H9 (cell line): ENCODE measurements at regions not wholly inside any gene's neighbourhood (a gene's known extent, or its start where the extent isn't known, plus 50 kb on each side); places are given as distances from the start of the nearest gene placed in this dataset.

Experiments
- DNase-seq: peaks from one replicate; pipeline ENCODE4 v3.0.0-alpha.2; 2017
- H2AFZ ChIP-seq: one replicate; pipeline ENCODE4 v1.6.1; 2013; ENCODE audit warnings: mild to moderate bottlenecking, low read length, control low read depth, moderate library complexity
- H2AK5ac ChIP-seq: 2 replicates; pipeline ENCODE4 v1.6.1; 2013; ENCODE audit warnings: low read length, control low read depth, mixed read lengths; ENCODE audit not compliant: insufficient read length
- H2BK120ac ChIP-seq: one replicate; pipeline ENCODE4 v1.6.1; 2013; ENCODE audit warnings: low read depth, mild to moderate bottlenecking, low read length, control low read depth, inconsistent platforms; ENCODE audit not compliant: poor library complexity, severe bottlenecking
- H2BK12ac ChIP-seq: 2 replicates; pipeline ENCODE4 v1.6.1; 2013; ENCODE audit warnings: low read length, control low read depth, mixed read lengths, low read depth; ENCODE audit not compliant: insufficient read length
- H2BK15ac ChIP-seq: 2 replicates; pipeline ENCODE4 v1.6.1; 2013; ENCODE audit warnings: low read depth, low read length, control low read depth
- H2BK20ac ChIP-seq: one replicate; pipeline ENCODE4 v1.6.1; 2013; ENCODE audit warnings: low read depth, mild to moderate bottlenecking, low read length, control low read depth, inconsistent platforms; ENCODE audit not compliant: poor library complexity, severe bottlenecking
- H2BK5ac ChIP-seq: 2 replicates; pipeline ENCODE4 v1.6.1; 2013; ENCODE audit warnings: low read length, control low read depth, mixed read lengths; ENCODE audit not compliant: insufficient read length
- H3K14ac ChIP-seq: 2 replicates; pipeline ENCODE4 v1.6.1; 2013; ENCODE audit warnings: low read length, control low read depth; ENCODE audit not compliant: insufficient read depth
- H3K18ac ChIP-seq: 2 replicates; pipeline ENCODE4 v1.6.1; 2013; ENCODE audit warnings: low read depth, mild to moderate bottlenecking, mixed read lengths, low read length, control low read depth; ENCODE audit not compliant: insufficient read length
- H3K23ac ChIP-seq: 2 replicates; pipeline ENCODE4 v1.6.1; 2013; ENCODE audit warnings: low read length, control low read depth, mixed read lengths, low read depth; ENCODE audit not compliant: insufficient read length
- H3K23me2 ChIP-seq: 2 replicates; pipeline ENCODE4 v1.6.1; 2013; ENCODE audit warnings: low read depth, mild to moderate bottlenecking, mixed read lengths, low read length, control low read depth; ENCODE audit not compliant: insufficient read length, poor library complexity, severe bottlenecking
- H3K27ac ChIP-seq: 2 replicates; pipeline ENCODE4 v1.5.1; 2013; ENCODE audit warnings: low read length, control low read depth, mixed read lengths, low read depth; ENCODE audit not compliant: insufficient read length
- H3K27me3 ChIP-seq: 2 replicates; pipeline ENCODE4 v1.6.1; 2013; ENCODE audit warnings: low read length, control low read depth, inconsistent platforms; ENCODE audit not compliant: insufficient read depth
- H3K4ac ChIP-seq: 2 replicates; pipeline ENCODE4 v1.6.1; 2013; ENCODE audit warnings: low read depth, mild to moderate bottlenecking, control low read depth, inconsistent platforms, low read length, moderate library complexity
- H3K4me1 ChIP-seq: 2 replicates; pipeline ENCODE4 v1.6.1; 2013; ENCODE audit warnings: low read length, control low read depth, inconsistent platforms; ENCODE audit not compliant: insufficient read depth
- H3K4me2 ChIP-seq: 2 replicates; pipeline ENCODE4 v1.6.1; 2013; ENCODE audit warnings: low read length, control low read depth, mixed read lengths; ENCODE audit not compliant: insufficient read length, insufficient read depth
- H3K56ac ChIP-seq: 2 replicates; pipeline ENCODE4 v1.6.1; 2013; ENCODE audit warnings: low read depth, mild to moderate bottlenecking, mixed read lengths, low read length, control low read depth; ENCODE audit not compliant: insufficient read length
- H3K79me1 ChIP-seq: 2 replicates; pipeline ENCODE4 v1.6.1; 2013; ENCODE audit warnings: low read depth, mild to moderate bottlenecking, moderate library complexity, low read length, control low read depth, inconsistent platforms; ENCODE audit not compliant: insufficient read depth, poor library complexity, severe bottlenecking
- H3K79me2 ChIP-seq: 2 replicates; pipeline ENCODE4 v1.6.1; 2013; ENCODE audit warnings: low read length, control low read depth, inconsistent platforms; ENCODE audit not compliant: insufficient read depth
- H3K9ac ChIP-seq: 2 replicates; pipeline ENCODE4 v1.6.1; 2013; ENCODE audit warnings: low read length, control low read depth, mixed read lengths; ENCODE audit not compliant: insufficient read length; ENCODE audit errors: extremely low read depth
- H3K9me3 ChIP-seq: one replicate; pipeline ENCODE4 v1.6.1; 2013; ENCODE audit warnings: low read depth, low read length, inconsistent platforms; ENCODE audit not compliant: control insufficient read depth
- H3T11ph ChIP-seq: one replicate; pipeline ENCODE4 v1.6.1; 2013; ENCODE audit warnings: mild to moderate bottlenecking, low read length, control low read depth, inconsistent platforms
- H4K20me1 ChIP-seq: one replicate; pipeline ENCODE4 v1.6.1; 2013; ENCODE audit not compliant: control insufficient read depth, insufficient read length, insufficient read depth
- H4K5ac ChIP-seq: 2 replicates; pipeline ENCODE4 v1.6.1; 2013; ENCODE audit warnings: low read depth, mild to moderate bottlenecking, mixed read lengths, low read length, control low read depth; ENCODE audit not compliant: insufficient read length
- H4K8ac ChIP-seq: replicated peaks from 2 replicates; pipeline ENCODE4 v1.6.1; 2013; ENCODE audit warnings: low read length, control low read depth, mixed read lengths, low read depth; ENCODE audit not compliant: insufficient read length
- H4K91ac ChIP-seq: 2 replicates; pipeline ENCODE4 v1.6.1; 2013; ENCODE audit warnings: low read depth, mild to moderate bottlenecking, moderate library complexity, mixed read lengths, low read length, control low read depth; ENCODE audit not compliant: insufficient read length
- H3K27ac Mint-ChIP-seq, 3 experiments: 2 replicates in 2 of 3; 3 replicates in 1 of 3; pipeline ENCODE4 v1.8.0; 2020 to 2021; ENCODE audit warnings: mixed read lengths in 3 of 3, mild to moderate bottlenecking in 1 of 3, moderate library complexity in 1 of 3
- H3K27me3 Mint-ChIP-seq: 2 replicates; pipeline ENCODE4 v1.8.0; 2021; ENCODE audit warnings: low read depth, mild to moderate bottlenecking, moderate library complexity, mixed read lengths
- H3K36me3 Mint-ChIP-seq, 3 experiments: 2 replicates in 2 of 3; 3 replicates in 1 of 3; pipeline ENCODE4 v1.8.0; 2020 to 2021; ENCODE audit warnings: low read depth in 3 of 3, mixed read lengths in 3 of 3; ENCODE audit not compliant: insufficient read depth in 1 of 3
- H3K4me1 Mint-ChIP-seq, 2 experiments: 2 replicates each; pipeline ENCODE4 v1.8.0; 2020; ENCODE audit warnings: mixed read lengths in 2 of 2
- H3K4me3 Mint-ChIP-seq, 2 experiments: 2 replicates in 1 of 2; 3 replicates in 1 of 2; pipeline ENCODE4 v1.8.0; 2020 to 2021; ENCODE audit warnings: mild to moderate bottlenecking in 2 of 2, mixed read lengths in 2 of 2, moderate library complexity in 1 of 2
- H3K9me3 Mint-ChIP-seq, 2 experiments: 2 replicates in 1 of 2; 3 replicates in 1 of 2; pipeline ENCODE4 v1.8.0; 2020; ENCODE audit warnings: mild to moderate bottlenecking in 2 of 2, mixed read lengths in 2 of 2, moderate library complexity in 1 of 2
- WGBS: extraction: QIAGEN DNeasy Blood & Tissue Kit; methylation state at CpG from one replicate; pipeline ENCODE4 v1.1.7; 2013; ENCODE audit warnings: missing lambda C conversion rate, low lambda C conversion rate, mixed read lengths; ENCODE audit not compliant: insufficient read length; ENCODE audit errors: extremely low coverage; 5-methylcytosine and 5-hydroxymethylcytosine counted together
- TF ChIP-seq, protein P1 (sequence below): fragments of 200-600 bp; sonication (generic); conservative IDR thresholded peaks from 3 replicates; pipeline ENCODE4 v1.8.0; 2021; ENCODE audit warnings: antibody characterized with exemption, mild to moderate bottlenecking

DNA sequence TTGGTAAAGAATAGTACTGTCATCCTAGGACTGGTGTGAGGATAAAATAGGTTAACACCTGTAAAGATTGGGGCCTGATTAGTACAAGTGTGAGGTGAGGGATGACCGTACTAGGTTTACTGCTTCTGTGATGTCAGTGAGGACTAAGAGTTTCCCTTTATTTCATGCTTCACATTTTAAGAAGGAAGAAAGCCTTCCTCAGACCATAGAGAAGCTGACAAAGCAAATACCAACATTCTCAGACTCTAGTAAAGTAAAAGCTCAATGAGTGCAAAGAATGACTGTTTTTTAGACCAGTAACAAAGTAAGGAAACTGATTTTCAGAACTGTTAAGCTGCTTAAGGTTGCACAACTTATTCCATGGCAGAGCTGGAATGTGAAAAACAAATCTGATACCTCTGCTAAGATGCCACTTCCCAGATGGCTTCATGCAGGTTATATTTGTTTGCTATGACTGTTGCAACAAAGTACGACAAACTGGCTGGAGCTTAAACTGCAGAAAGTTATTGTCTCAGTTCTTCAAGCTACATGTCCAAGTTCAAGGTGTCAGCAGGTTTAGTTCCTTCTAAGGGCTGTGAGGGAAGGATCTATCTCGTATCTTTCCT lies 354.9 kb downstream of the RSL24D1 start:
- Histone ChIP-seq H2BK120ac (no peak overlapping the region), H4K91ac (no peak overlapping the region), H4K5ac (no peak overlapping the region), H4K8ac (no peak overlapping the region), H3K9ac (no peak overlapping the region), H3K23ac (no peak overlapping the region), H3K56ac (no peak overlapping the region), H2AK5ac (no peak overlapping the region), H2BK15ac (no peak overlapping the region), H3K14ac (no peak overlapping the region), H2AFZ (no peak overlapping the region), H2BK20ac (no peak overlapping the region), H3K23me2 (no peaks in the 10 kb centered on the region), H3K4me2 (no peak overlapping the region), H3K27me3 (no peaks in the 10 kb centered on the region), H3K9me3 (no peaks in the 10 kb centered on the region), H4K20me1 (no peaks in the 10 kb centered on the region), H3K4ac (no peak overlapping the region), H3K4me1 (peaks cover 6% of the 10 kb centered on the region; the same call in 1 of the 2 replicates), H3K18ac (no peak overlapping the region), H2BK12ac (no peak overlapping the region), H3T11ph (no peak overlapping the region), H3K27ac (no peak overlapping the region), H2BK5ac (no peak overlapping the region), H3K79me1 (no peaks in the 10 kb centered on the region), H3K79me2 (no peaks in the 10 kb centered on the region)
- no peak overlapping the region; a peak in 1 of 7 replicates for H3K27ac Mint-ChIP-seq
- WGBS: no CpG with 5 or more reads among the region's 3 CpGs
- H3K36me3 Mint-ChIP-seq: no peaks in the 10 kb centered on the region; a peak in 1 of 7 replicates
- TF ChIP-seq, protein P1, sequence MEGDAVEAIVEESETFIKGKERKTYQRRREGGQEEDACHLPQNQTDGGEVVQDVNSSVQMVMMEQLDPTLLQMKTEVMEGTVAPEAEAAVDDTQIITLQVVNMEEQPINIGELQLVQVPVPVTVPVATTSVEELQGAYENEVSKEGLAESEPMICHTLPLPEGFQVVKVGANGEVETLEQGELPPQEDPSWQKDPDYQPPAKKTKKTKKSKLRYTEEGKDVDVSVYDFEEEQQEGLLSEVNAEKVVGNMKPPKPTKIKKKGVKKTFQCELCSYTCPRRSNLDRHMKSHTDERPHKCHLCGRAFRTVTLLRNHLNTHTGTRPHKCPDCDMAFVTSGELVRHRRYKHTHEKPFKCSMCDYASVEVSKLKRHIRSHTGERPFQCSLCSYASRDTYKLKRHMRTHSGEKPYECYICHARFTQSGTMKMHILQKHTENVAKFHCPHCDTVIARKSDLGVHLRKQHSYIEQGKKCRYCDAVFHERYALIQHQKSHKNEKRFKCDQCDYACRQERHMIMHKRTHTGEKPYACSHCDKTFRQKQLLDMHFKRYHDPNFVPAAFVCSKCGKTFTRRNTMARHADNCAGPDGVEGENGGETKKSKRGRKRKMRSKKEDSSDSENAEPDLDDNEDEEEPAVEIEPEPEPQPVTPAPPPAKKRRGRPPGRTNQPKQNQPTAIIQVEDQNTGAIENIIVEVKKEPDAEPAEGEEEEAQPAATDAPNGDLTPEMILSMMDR: no peak
- DNase-seq: no peak
- peaks cover 9 to 14% of the 10 kb centered on the region in 2 experiments for H3K4me1 Mint-ChIP-seq
- H3K27me3 Mint-ChIP-seq: no peaks in the 10 kb centered on the region
- peaks cover 0 to 3% of the 10 kb centered on the region in 2 experiments; a peak in 1 of 5 replicates for H3K9me3 Mint-ChIP-seq
- no peak overlapping the region for H3K4me3 Mint-ChIP-seq
